WTC11 (cell line): ENCODE measurements at regions not wholly inside any gene's neighbourhood (a gene's known extent, or its start where the extent isn't known, plus 50 kb on each side); places are given as distances from the start of the nearest gene placed in this dataset.

Experiments
- ATAC-seq: fragments of 200-7000 bp; cut with Tn5 transposase; 2 replicates; pipeline ENCODE4 v1.10.0; 2021; ENCODE audit warnings: mild to moderate bottlenecking, moderate library complexity
- CTCF ChIA-PET: fragments of 300-600 bp; sonication (Branson Sonifier 250); formaldehyde crosslinking; loops from one replicate; lab custom pipeline; 2021; ENCODE audit warnings: antibody characterized with exemption; lab: Charles Lee
- POLR2A ChIA-PET: fragments of 350-600 bp; sonication (Branson Sonifier 250); formaldehyde crosslinking; loops from one replicate; lab custom pipeline; 2021; ENCODE audit warnings: antibody characterized with exemption; lab: Charles Lee
- DNase-seq: peaks from one replicate; pipeline ENCODE4 v3.0.0; 2021; ENCODE audit warnings: low spot score
- H3K27ac Mint-ChIP-seq: 2 replicates; pipeline ENCODE4 v1.8.0; 2021; ENCODE audit warnings: mixed read lengths
- H3K27me3 Mint-ChIP-seq: 2 replicates; pipeline ENCODE4 v1.8.0; 2021; ENCODE audit warnings: low read depth, mild to moderate bottlenecking, moderate library complexity, mixed read lengths
- H3K36me3 Mint-ChIP-seq: 2 replicates; pipeline ENCODE4 v1.8.0; 2021; ENCODE audit warnings: mixed read lengths
- H3K4me1 Mint-ChIP-seq: 2 replicates; pipeline ENCODE4 v1.8.0; 2022; ENCODE audit warnings: mixed read lengths
- H3K4me3 Mint-ChIP-seq: 2 replicates; pipeline ENCODE4 v1.8.0; 2021; ENCODE audit warnings: mild to moderate bottlenecking, moderate library complexity, mixed read lengths
- H3K9me3 Mint-ChIP-seq: 2 replicates; pipeline ENCODE4 v1.8.0; 2021; ENCODE audit warnings: mixed read lengths
- CBFB ChIP-seq: sonication (generic); formaldehyde crosslinking; IDR thresholded peaks from 2 replicates; pipeline ENCODE4 v1.8.1; 2022; ENCODE audit warnings: mild to moderate bottlenecking, low read depth, missing genetic modification reagents
- E2F4 ChIP-seq: sonication (generic); formaldehyde crosslinking; IDR thresholded peaks from 2 replicates; pipeline ENCODE4 v1.8.1; 2022; ENCODE audit warnings: low read depth, mild to moderate bottlenecking, moderate library complexity, missing genetic modification reagents, borderline replicate concordance
- EMX1 ChIP-seq: fragments of 250-450 bp; sonication (Bioruptor Pico); IDR thresholded peaks from 2 replicates; pipeline ENCODE4 v1.8.0; 2021; ENCODE audit warnings: mild to moderate bottlenecking
- ETV6 ChIP-seq: sonication (generic); formaldehyde crosslinking; IDR thresholded peaks from 2 replicates; pipeline ENCODE4 v1.8.1; 2022; ENCODE audit warnings: mild to moderate bottlenecking, missing genetic modification reagents
- MXD4 ChIP-seq: fragments of 250-450 bp; sonication (Bioruptor Pico); IDR thresholded peaks from 2 replicates; pipeline ENCODE4 v1.8.0; 2021; ENCODE audit warnings: mild to moderate bottlenecking, moderate library complexity, borderline replicate concordance
- NFATC4 ChIP-seq: fragments of 250-450 bp; sonication (Bioruptor Pico); IDR thresholded peaks from 2 replicates; pipeline ENCODE4 v1.9.0; 2021; ENCODE audit warnings: mild to moderate bottlenecking
- NFYB ChIP-seq: sonication (generic); formaldehyde crosslinking; conservative IDR thresholded peaks from 2 replicates; pipeline ENCODE4 v1.8.0; 2022; ENCODE audit warnings: low read depth, missing genetic modification reagents
- PREB ChIP-seq: sonication (generic); formaldehyde crosslinking; IDR thresholded peaks from 2 replicates; pipeline ENCODE4 v1.8.1; 2022; ENCODE audit warnings: mild to moderate bottlenecking, missing genetic modification reagents, moderate library complexity, borderline replicate concordance
- PRRX2 ChIP-seq: fragments of 250-450 bp; sonication (Bioruptor Pico); IDR thresholded peaks from 2 replicates; pipeline ENCODE4 v1.8.0; 2021; ENCODE audit warnings: mild to moderate bottlenecking
- RORB ChIP-seq: fragments of 250-450 bp; sonication (Bioruptor Pico); IDR thresholded peaks from 2 replicates; pipeline ENCODE4 v1.9.0; 2021; ENCODE audit warnings: mild to moderate bottlenecking
- SMAD3 ChIP-seq: sonication (generic); formaldehyde crosslinking; IDR thresholded peaks from 2 replicates; pipeline ENCODE4 v1.8.0; 2022; ENCODE audit warnings: missing genetic modification reagents, mild to moderate bottlenecking, borderline replicate concordance
- TEAD1 ChIP-seq: sonication (generic); formaldehyde crosslinking; IDR thresholded peaks from 2 replicates; pipeline ENCODE4 v1.8.0; 2022; ENCODE audit warnings: mild to moderate bottlenecking, missing genetic modification reagents
- ZMAT4 ChIP-seq: fragments of 250-450 bp; sonication (Bioruptor Pico); IDR thresholded peaks from 2 replicates; pipeline ENCODE4 v1.9.0; 2021; ENCODE audit warnings: mild to moderate bottlenecking
- ZNF263 ChIP-seq: sonication (generic); formaldehyde crosslinking; IDR thresholded peaks from 2 replicates; pipeline ENCODE4 v1.8.1; 2022; ENCODE audit warnings: low read depth, mild to moderate bottlenecking, moderate library complexity, missing genetic modification reagents
- ZNF281 ChIP-seq: sonication (generic); formaldehyde crosslinking; IDR thresholded peaks from 2 replicates; pipeline ENCODE4 v1.8.0; 2023; ENCODE audit warnings: mild to moderate bottlenecking, missing genetic modification reagents
- ZNF317 ChIP-seq: sonication (generic); formaldehyde crosslinking; IDR thresholded peaks from 2 replicates; pipeline ENCODE4 v1.8.1; 2023; ENCODE audit warnings: low read depth, mild to moderate bottlenecking, moderate library complexity, missing genetic modification reagents, borderline replicate concordance
- ZNF423 ChIP-seq: fragments of 250-450 bp; sonication (Bioruptor Pico); IDR thresholded peaks from 2 replicates; pipeline ENCODE4 v2.1.2; 2022; ENCODE audit warnings: mild to moderate bottlenecking, moderate library complexity
- ZNF671 ChIP-seq: fragments of 250-450 bp; sonication (Bioruptor Pico); IDR thresholded peaks from 2 replicates; pipeline ENCODE4 v1.8.0; 2021; ENCODE audit warnings: mild to moderate bottlenecking
- TF ChIP-seq, protein P1 (sequence below): sonication (generic); formaldehyde crosslinking; IDR thresholded peaks from 2 replicates; pipeline ENCODE4 v1.8.1; 2022; ENCODE audit warnings: mild to moderate bottlenecking, moderate library complexity, missing genetic modification reagents
- TF ChIP-seq, protein P2 (sequence below): fragments of 250-450 bp; sonication (Bioruptor Pico); IDR thresholded peaks from 2 replicates; pipeline ENCODE4 v1.9.0; 2021; ENCODE audit warnings: moderate library complexity, mild to moderate bottlenecking, inconsistent platforms, borderline replicate concordance
- TF ChIP-seq, protein P3 (sequence below): sonication (generic); formaldehyde crosslinking; IDR thresholded peaks from 2 replicates; pipeline ENCODE4 v1.8.1; 2022; ENCODE audit warnings: missing genetic modification reagents, borderline replicate concordance
- TF ChIP-seq, protein P4 (sequence below): sonication (generic); formaldehyde crosslinking; IDR thresholded peaks from 2 replicates; pipeline ENCODE4 v1.8.1; 2023; ENCODE audit warnings: mild to moderate bottlenecking, missing genetic modification reagents
- TF ChIP-seq, protein P5 (sequence below): sonication (generic); formaldehyde crosslinking; conservative IDR thresholded peaks from 2 replicates; pipeline ENCODE4 v1.8.1; 2023; ENCODE audit warnings: mild to moderate bottlenecking, low read depth, missing genetic modification reagents, moderate library complexity

DNA sequence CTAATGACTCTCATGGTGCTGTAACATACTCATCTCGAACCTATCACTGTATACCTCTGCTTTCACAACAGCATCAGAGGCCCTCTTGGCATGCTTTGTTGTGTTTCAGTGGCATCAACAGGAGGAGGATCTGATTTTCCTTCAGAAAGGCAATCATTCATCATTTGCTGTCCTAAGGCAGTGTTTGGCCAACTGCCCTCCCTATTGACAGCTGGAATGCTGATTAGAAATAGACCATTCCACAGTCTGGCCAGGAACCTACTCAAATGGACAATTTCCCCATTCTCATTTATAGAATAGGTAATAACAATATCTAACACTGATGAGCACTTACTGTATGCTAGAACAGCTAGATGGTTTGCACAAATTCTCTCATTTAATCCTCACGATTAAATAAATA lies 310.6 kb upstream of the PTBP2 start:
- Mint-ChIP-seq H3K27me3 (no peaks in the 10 kb centered on the region; the same call in 1 of the 2 replicates), H3K4me3 (no peak overlapping the region), H3K4me1 (no peaks in the 10 kb centered on the region)
- no peak for ATAC-seq
- POLR2A ChIA-PET, result no interaction called here
- TF ChIP-seq EMX1, result no peak
- TF ChIP-seq, protein P1, sequence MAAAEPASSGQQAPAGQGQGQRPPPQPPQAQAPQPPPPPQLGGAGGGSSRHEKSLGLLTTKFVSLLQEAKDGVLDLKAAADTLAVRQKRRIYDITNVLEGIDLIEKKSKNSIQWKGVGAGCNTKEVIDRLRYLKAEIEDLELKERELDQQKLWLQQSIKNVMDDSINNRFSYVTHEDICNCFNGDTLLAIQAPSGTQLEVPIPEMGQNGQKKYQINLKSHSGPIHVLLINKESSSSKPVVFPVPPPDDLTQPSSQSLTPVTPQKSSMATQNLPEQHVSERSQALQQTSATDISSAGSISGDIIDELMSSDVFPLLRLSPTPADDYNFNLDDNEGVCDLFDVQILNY (CRISPR knock-in tag), result no peak
- no peak for TF ChIP-seq ZMAT4 (CRISPR knock-in tag)
- TF ChIP-seq CBFB (CRISPR knock-in tag), result no peak
- TF ChIP-seq E2F4 (CRISPR knock-in tag), result no peak
- no peak for TF ChIP-seq ZNF317 (CRISPR knock-in tag)
- TF ChIP-seq, protein P2, sequence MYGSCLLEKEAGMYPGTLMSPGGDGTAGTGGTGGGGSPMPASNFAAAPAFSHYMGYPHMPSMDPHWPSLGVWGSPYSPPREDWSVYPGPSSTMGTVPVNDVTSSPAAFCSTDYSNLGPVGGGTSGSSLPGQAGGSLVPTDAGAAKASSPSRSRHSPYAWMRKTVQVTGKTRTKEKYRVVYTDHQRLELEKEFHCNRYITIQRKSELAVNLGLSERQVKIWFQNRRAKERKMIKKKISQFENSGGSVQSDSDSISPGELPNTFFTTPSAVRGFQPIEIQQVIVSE (CRISPR knock-in tag), result no peak
- TF ChIP-seq, protein P3, sequence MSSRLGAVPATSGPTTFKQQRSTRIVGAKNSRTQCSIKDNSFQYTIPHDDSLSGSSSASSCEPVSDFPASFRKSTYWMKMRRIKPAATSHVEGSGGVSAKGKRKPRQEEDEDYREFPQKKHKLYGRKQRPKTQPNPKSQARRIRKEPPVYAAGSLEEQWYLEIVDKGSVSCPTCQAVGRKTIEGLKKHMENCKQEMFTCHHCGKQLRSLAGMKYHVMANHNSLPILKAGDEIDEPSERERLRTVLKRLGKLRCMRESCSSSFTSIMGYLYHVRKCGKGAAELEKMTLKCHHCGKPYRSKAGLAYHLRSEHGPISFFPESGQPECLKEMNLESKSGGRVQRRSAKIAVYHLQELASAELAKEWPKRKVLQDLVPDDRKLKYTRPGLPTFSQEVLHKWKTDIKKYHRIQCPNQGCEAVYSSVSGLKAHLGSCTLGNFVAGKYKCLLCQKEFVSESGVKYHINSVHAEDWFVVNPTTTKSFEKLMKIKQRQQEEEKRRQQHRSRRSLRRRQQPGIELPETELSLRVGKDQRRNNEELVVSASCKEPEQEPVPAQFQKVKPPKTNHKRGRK, result no peak
- TF ChIP-seq ETV6 (CRISPR knock-in tag), result no peak
- TF ChIP-seq, all 79 proteins: peak for 0
- CTCF ChIA-PET, result no interaction called here
- no peak for DNase-seq
- H3K36me3 Mint-ChIP-seq, result no peaks in the 10 kb centered on the region
- no peaks in the 10 kb centered on the region for H3K9me3 Mint-ChIP-seq
- H3K27ac Mint-ChIP-seq, result no peak overlapping the region

GRCh38 chr1:96414598-96414997 lies 307.0 kb upstream of the PTBP2 start:
- POLR2A ChIA-PET, result no interaction called here
- ATAC-seq (no peak), DNase-seq (no peak)
- Mint-ChIP-seq H3K9me3 (no peaks in the 10 kb centered on the region), H3K36me3 (no peaks in the 10 kb centered on the region), H3K27ac (no peak overlapping the region), H3K4me3 (no peak overlapping the region), H3K27me3 (no peaks in the 10 kb centered on the region), H3K4me1 (no peaks in the 10 kb centered on the region)
- CTCF ChIA-PET, result no interaction called here
- TF ChIP-seq PREB (no peak), RORB (CRISPR knock-in tag) (no peak), EMX1 (no peak), MXD4 (CRISPR knock-in tag) (no peak), NFATC4 (CRISPR knock-in tag) (no peak), PRRX2 (no peak), ZNF671 (CRISPR knock-in tag) (no peak), ZNF281 (CRISPR knock-in tag) (no peak), ZNF263 (no peak), NFYB (CRISPR knock-in tag) (no peak), TEAD1 (no peak), SMAD3 (CRISPR knock-in tag) (no peak), ZNF423 (CRISPR knock-in tag) (no peak)
- TF ChIP-seq, protein P4, sequence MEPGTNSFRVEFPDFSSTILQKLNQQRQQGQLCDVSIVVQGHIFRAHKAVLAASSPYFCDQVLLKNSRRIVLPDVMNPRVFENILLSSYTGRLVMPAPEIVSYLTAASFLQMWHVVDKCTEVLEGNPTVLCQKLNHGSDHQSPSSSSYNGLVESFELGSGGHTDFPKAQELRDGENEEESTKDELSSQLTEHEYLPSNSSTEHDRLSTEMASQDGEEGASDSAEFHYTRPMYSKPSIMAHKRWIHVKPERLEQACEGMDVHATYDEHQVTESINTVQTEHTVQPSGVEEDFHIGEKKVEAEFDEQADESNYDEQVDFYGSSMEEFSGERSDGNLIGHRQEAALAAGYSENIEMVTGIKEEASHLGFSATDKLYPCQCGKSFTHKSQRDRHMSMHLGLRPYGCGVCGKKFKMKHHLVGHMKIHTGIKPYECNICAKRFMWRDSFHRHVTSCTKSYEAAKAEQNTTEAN, result no peak
- TF ChIP-seq, protein P5, sequence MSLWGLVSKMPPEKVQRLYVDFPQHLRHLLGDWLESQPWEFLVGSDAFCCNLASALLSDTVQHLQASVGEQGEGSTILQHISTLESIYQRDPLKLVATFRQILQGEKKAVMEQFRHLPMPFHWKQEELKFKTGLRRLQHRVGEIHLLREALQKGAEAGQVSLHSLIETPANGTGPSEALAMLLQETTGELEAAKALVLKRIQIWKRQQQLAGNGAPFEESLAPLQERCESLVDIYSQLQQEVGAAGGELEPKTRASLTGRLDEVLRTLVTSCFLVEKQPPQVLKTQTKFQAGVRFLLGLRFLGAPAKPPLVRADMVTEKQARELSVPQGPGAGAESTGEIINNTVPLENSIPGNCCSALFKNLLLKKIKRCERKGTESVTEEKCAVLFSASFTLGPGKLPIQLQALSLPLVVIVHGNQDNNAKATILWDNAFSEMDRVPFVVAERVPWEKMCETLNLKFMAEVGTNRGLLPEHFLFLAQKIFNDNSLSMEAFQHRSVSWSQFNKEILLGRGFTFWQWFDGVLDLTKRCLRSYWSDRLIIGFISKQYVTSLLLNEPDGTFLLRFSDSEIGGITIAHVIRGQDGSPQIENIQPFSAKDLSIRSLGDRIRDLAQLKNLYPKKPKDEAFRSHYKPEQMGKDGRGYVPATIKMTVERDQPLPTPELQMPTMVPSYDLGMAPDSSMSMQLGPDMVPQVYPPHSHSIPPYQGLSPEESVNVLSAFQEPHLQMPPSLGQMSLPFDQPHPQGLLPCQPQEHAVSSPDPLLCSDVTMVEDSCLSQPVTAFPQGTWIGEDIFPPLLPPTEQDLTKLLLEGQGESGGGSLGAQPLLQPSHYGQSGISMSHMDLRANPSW (CRISPR knock-in tag), result no peak
